RPMI7951 (cell line): ENCODE measurements at regions not wholly inside any gene's neighbourhood (a gene's known extent, or its start where the extent isn't known, plus 50 kb on each side); places are given as distances from the start of the nearest gene placed in this dataset.
"Not testable (repeated sequence)": the region's sequence is repeated elsewhere in the genome, so short reads cannot be mapped to it uniquely, and the experiment has no call there.

Experiments
- DNase-seq: peaks from one replicate; pipeline ENCODE4 v3.0.0-alpha.2; 2012; ENCODE audit warnings: low read depth

DNA sequence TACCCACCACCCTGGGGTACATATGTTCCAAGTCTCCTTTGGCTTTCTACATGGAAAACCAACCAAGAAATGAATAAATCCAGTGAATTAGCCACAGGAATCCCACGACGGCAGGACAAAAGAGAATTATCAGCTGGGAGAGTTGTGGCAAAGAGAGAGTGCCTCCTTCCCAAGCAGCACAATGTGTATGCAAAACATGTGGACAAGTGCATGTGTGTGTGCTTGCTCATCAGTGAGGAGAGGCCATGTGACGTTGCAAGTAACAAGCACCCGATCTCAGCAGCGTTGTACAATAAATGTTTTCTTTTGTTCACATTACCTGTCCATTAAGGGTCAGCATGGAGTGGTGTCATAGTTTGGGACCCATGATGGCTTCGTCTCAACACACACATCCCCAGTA lies 50.0 kb upstream of the EMX2 start:
- no peak for DNase-seq

DNA sequence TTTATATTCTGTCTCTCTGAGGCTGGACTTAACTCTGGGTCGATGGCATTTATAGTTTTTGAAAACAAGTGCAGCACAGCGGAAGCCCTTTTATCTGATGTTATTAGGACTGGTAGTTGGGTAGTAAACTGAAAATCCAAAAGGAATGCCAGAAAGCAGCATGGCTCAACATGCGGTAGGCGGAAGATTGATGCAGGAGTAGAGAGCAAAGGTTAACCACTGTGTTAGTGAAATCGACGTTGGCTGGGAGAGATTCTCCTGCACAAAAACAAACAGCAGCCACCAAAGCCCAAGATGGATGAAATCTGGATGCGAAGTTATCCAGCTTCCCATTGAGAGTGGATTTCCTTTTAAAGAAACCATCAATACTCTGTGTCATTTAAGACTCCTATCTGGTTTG lies 54.5 kb upstream of the EMX2 start:
- no peak for DNase-seq

DNA sequence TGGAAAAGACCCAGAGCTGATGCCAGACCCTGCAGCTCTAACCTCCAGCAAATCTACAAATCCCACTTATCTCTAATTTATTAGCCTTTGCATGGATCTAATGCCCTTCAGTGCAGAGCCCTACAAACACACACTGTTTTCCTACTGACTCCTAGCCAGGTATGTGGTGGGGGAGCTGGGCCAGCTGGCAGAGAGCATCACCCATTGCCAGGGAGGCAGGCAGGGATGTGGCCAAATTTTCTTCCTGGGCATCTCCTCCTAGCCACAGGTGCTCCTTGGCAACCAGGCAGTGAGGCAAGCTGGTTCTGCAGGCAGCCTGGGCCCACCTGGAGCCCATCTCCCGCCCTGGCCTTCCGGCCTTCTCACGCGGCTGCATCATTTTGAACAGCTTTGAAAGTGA lies 55.9 kb upstream of the EMX2 start:
- no peak for DNase-seq

DNA sequence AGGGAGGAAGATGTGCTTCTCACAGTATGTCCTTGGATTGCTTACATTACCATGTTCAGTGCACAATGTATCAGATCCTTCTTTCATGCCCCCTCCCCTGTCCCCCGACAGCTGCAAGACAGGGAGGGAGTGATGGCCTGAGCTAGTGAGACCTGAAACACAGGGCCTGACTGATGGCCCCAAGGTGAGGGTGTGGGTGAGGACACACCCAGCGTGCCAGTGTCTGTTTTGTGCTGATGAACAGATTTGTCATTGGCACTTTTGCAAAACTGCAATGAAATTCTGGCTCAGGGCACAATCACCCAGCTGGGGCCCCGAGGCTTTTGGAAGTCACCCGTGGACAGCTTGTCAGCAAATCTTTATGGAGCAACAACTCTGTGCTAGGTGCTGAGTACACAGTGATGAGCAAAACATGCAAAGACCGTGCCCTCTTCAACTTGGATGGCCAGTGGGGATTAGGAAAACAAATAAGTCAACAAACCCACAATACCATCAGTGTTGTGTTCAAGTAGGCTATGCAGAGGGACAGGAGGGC lies 59.4 kb upstream of the EMX2 start:
- DNase-seq = no peak

DNA sequence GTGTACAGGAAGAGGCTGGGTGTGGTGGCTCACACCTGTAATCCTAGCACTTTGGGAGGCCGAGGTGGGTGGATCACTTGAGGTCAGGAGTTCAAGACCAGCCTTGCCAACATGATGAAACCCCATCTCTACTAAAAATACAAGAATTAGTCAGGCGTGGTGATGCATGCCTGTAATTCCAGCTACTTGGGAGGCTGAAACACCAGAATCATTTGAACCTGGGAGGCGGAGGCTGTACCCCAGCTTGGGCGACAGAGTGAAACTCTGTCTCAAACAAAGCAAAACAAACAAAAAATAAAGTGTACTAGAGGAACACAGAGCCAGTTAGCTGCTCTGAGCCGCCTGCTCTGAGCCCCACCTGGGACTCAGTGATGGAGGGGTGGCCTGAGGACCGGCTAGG lies 61.5 kb upstream of the EMX2 start:
- DNase-seq = not testable (repeated sequence)

DNA sequence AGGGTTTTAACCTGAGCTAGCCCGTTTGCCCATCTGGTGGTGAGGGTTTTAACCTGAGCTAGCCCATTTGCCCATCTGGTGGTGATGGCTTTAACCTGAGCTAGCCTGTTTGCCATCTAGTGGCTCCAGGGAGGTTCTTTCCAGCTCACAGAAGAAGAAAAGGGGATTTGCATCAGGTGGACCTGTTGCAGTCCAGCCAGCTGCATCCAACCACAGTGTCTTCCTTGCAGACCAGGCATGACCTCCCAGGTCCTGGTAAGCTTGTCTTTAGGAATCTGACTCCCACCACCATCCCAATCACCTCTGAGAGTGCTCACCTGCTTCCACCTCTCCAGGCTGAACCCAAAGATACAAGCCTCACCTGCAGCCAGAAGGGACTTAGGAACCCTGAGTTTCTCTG lies 62.4 kb upstream of the EMX2 start:
- DNase-seq = no peak

DNA sequence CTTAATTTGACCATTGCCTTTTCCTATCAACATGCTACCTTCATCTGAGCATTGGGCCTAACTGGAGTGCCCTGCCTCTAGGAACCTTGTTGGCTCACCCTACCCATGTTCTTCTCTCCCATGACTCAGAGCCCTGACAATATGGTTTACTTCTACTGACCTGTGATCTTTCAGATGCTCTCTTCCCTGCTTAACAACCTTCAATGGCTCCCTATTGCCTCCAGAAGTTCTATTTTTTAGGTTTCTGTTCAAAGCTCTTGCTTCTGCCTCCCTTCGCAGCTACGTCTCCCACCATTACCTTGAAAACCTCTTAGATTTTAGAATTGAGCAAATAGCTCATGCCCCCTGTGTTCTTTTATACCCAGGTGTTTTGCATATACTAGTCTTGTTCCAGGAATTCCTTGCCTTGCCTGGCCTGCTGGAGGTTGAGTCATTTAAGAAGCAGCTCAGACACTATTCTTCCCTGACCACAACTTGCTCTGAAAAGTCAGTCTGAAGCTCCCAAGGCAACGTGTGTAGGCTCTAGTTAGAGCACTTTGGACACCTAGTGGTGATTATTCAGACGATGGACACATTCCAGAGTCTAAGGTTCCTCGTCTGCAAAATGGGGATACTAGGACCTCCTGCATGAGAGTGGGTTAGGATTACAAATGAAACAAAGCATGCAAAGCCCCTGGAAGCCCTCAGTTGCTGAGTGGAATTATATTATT lies 64.4 kb upstream of the EMX2 start:
- peak; percentile 74 for DNase-seq

DNA sequence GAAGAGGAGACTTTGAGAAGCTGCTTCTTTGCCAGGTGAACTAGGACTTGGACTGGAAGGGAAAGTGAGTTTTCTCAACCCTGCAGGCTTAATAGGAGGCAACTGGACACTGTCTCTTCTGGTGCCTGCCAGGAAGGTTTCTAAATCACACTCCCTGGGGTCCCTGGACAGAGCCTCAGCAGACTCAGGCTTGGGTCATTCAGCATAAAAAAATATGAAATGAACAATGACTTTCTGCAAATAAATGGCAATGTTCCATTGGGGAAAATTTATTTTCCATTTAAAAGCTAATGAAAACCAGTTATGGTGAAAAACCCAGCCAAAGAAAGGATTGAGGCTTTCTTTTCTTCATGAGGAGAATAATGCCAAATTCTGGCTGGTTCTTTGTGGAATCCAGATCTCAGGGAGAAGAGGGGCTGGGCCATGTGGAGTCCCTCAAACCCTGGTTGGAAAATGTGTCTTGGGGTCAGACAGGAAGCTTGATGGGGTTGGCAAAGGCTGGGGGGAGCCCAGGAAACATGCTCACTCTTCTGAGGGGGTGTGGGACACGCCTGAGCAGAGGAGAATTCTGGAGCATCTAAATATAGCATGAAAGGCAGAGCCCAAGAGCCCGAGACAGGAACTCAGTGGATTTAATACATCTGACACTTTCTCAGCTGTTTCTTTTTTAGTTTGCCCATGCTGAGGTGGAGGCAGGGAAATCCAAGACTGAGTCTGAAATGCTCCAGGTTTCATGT lies 65.2 kb upstream of the EMX2 start:
- DNase-seq = no peak

DNA sequence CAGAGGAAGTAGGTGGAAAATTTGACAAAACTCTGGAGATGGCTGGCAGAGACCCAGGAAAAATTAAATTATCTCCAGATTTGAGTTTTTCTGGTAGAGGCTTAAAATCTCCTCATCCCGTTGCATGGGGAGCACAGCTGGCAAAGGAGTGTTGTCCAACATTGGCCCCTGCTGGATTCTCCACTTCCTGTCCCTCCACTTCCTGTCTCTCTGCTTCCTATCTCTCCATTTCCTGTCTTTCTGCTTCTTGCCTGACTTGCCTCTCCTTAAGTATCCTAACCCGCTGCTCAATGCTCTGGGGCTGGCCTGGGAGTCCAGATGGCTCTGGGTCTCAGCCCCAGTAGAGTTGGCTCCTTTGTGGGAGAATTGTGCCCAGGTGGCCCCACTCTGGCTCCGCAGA lies 65.8 kb upstream of the EMX2 start:
- DNase-seq = no peak

DNA sequence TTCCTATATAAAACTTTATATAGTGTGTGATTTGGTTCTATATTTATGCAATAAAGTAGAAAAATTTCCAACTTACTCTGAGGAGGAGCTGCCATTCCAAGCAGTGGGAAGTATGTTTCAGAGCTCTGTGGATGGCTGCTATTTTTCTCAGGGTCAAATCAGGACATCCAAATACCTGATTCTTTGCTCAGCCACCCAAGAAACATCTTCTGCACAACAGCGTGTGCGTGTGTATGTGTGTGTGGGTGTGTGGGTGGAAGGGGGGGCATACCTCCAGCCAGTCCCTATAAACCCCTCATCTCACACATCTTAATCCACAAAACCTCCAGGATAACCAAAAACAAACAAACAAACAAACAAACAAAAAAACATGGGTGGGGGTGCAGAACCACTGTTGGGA lies 66.3 kb upstream of the EMX2 start:
- no peak for DNase-seq

DNA sequence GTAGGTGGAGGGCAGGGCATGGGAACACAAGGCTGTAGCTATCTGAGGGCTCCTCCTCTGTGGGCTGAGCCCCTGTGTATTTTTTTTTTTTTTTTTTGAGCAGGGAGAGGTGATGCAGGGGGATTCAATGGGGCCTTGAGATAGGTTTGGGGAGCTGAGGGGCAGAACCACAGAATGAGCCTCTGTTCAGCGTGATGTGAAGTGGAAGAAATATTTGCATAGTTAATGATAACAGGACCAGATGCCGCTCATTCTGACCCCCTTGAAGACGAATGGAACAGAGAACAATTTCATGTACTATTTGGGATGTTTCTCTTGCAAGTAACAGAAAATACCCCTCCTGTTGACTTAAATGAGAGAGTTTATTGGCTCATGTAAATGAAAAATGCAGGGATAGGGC lies 69.7 kb upstream of the EMX2 start:
- no peak for DNase-seq

DNA sequence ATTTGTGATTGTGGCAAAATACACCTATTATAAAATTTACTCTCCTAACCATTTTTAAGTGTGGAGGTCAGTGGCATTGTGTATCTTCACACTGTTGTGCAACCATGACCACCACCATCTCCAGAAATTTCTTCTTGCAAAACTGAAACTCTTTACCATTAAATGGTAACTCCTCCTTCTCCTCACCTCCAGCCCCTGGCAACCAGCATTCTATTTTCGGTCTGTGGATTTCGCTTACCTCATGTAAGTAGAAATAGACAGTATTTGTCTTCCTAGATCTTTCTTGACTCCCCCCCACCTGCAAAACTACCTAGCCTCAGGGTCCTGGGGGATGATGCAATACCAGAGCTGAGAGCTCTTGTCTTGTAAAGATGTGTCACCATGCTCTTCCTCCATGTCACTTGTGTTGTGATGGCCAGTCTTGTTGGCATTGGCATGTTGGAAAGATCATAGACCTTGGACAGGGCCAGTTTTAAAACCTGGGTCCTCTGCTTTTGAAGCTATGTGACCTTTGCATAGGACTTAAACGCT lies 71.1 kb upstream of the EMX2 start:
- DNase-seq = no peak

DNA sequence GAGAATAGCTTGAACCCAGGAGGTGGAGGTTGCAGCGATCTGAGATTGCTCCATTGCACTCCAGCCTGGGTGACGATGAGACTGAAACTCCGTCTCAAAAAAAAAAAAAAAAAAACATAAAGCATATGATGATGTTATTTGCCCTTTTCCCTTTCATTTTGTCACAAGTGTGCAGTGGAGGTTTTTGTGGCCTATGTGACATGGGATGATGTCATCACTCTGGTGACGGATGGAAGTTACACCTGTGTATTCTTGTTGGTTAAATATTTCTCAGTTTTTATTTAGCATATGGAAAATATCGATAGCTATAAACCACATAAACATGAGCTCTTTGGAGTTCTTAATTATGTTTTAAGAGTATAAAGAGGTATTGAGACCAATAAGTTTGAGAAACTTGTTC lies 71.8 kb upstream of the EMX2 start:
- DNase-seq = no peak

DNA sequence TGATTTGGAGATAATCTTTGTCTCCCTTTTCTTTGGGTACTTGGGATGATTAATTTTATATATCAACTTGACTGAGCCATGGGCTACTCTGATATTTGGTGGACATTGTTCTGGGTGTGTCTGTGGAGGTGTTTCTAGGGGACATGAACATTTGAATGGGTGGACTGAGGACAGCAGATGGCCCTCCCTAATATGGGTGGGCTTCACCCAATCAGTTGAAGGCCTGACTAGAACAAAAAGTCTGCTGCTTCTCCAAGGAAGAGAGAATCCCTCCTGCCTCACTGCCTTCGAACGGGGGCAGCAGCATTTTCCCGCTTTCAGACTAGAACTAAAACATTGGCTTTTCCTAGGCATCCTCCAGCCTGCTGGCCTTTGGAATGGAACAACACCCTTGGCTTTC lies 73.9 kb upstream of the EMX2 start:
- DNase-seq = no peak

DNA sequence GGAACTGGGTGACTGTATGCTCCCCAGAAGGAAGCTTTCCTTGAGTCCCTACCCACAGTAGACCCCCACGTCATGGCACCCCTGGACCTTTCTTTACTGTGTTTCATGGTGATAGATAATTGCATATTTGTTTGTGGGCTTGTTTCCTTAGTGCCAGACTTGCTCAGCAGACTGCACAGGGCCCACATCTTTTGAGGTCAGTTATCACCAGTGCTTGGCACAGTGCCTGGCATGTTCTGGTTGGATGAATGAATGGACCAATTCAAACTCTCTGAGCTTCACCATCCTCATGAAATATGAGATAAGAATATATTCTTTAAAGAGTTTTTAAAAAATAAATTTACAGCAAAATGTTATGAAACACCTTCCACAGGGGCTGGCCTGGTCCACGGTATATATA lies 78.4 kb upstream of the EMX2 start:
- no peak for DNase-seq

DNA sequence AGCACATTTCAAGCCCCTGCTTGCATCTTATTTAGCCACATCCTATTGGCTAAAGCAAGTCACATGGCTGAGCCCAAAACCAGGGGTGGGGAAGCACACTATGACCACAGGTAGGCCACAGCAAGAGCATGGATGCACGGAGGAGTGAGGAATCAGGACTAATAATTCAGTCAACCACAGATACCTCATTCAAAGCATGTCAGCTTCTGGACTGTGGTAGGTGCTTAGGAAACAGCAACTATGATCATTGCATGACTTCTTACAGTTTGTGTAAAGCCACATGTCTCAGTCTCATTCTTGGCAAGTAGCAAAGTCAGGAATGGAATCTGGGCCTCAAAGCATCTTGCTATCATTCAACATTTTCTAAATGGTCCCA lies 79.0 kb upstream of the EMX2 start:
- DNase-seq = no peak

DNA sequence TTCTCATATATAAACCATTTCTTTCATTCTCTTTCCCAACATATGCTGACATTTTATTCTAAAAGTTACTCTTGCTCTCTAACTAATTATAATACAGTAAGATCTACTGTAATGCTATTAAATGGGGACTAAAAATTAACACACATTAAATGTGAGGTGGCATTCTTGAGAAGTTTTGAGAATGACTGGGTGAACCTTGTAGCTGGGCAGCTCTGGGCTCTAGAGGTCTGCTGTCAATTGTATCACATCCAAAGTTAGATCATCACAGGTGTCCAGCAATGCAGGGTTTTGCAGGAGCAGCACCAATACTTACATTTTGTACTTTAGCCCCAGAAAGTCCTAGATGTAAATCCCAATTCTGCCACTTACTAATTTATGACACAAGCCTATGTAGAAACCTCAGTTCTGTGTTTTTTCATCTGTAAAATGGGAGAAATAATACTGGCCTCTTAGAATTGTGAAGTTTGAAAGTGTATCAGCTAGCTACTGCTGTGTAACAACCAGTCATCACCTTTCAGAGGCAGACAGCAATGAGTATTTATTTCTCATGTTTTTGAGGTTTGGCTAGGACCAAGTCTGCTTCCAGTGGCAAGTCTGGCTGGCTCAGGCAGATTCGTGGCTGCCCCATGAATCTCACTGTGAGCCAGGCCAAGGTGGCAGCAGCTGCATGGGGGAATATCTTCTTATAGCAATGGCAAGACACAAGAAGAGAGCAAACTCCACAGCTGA lies 79.6 kb upstream of the EMX2 start:
- no peak for DNase-seq

DNA sequence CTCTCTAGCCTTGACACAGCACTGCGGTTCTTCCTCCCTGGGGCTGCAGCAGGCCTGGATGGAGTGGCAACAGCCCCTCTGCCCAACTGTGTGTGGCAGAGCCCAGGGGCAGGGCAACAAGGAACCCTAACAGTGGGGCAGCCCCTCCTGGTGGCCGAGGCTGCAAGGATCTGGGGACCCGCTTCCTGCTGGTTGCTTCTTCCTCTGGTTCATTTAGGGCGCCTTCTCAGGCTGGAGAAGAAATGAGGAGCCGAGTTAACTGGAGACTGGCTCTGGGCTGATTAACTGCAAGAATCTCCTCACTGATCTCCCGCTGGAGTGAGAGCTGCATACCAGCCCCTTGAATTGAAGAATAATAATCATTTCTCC lies 80.1 kb upstream of the EMX2 start:
- no peak for DNase-seq

DNA sequence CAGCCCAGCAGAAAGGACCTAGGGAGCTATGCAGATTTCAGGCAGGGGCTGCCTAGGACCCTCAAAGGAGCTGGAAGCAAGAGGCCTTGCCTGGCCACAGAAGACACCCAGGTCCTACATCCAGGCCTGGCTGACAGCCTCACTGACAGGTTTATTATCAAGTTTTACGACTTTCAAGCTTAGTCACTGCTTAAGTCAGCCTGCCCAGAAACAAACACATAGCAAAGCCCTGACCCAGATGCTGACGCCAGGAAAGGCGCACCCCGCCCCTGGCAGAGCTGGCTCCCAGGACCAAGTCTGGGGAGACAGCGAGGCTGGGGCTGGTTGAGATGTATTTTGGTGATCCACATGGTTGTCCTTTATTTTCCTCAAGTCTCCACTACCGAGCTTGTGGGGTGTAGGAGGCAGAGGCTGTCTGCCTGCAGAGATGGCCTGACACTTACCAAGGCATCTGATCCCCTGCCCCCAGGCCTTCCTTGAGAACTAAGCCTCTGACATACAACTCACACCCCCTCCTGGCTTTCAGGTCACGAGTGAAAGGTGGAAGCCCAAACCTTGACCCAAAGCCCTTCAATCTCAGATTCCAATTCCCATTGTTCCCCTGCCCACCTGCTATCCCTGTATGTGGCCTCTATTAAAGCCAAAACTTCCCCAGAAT lies 80.7 kb upstream of the EMX2 start:
- peak; percentile 47 for DNase-seq

DNA sequence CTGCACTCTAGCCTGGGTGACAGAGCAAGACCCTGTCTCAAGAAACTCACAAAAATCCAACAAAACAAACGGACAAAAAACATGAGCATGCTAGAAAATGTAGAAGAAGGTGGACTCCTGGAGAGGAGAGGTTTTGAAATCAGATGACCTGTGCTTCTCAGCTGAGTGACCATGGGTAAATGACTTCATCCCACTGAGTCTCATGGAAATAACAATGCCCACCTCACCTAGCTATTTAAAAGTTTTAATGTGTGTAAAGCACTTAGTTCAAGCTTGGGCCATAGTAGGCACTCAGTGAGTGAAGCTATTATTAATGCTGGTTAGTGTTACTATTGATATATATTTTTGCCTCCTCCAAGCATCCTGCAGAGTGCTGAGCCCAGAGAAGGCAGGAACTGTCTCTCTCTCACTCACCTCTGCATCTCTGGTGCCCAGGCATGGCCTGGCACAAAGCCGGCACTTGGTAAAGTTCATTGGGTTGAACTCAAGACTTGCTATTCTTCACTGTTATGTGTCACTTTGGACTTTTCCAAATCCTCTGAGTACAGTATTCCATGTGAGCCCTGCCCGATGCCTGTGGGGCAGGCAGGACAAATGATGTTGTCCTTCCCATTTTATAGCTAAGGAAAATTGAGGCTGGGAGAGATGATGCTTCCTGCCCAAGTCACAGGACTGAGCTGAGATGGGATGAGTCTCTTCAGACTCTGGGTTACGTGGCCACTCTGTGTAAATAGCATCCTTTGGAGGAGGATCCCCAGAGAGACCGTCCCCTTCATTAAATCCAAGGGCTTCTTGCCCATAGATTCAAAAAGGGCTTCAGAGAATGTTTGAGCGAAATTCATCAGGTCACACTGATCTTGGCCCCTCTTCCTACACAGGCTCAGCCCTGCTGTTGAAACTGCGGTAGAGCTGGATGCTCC lies 81.4 kb upstream of the EMX2 start:
- no peak for DNase-seq

DNA sequence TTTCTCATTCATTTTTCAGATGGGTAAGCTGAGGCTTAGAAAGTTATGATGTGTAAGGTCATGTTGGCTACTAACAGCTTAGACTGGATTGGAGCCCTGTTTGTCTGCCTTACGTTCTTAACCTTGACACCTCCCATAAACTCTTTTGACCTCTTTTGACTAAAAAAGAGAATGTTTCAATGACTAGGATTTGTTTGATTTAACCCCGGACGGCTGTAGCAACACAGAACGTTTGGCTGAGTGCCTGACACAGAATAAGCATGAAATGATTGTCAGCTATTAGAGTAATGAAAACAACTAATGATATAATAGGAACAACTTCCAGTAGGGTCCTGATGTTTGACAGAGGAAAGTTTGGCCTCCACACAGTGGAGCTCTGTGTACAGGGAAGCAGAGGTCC lies 83.3 kb upstream of the PDZD8 start:
- no peak for DNase-seq
